ENCODE measurements at regions not wholly inside any gene's neighbourhood (a gene's known extent, or its start where the extent isn't known, plus 50 kb on each side); places are given as distances from the start of the nearest gene placed in this dataset.

DNA sequence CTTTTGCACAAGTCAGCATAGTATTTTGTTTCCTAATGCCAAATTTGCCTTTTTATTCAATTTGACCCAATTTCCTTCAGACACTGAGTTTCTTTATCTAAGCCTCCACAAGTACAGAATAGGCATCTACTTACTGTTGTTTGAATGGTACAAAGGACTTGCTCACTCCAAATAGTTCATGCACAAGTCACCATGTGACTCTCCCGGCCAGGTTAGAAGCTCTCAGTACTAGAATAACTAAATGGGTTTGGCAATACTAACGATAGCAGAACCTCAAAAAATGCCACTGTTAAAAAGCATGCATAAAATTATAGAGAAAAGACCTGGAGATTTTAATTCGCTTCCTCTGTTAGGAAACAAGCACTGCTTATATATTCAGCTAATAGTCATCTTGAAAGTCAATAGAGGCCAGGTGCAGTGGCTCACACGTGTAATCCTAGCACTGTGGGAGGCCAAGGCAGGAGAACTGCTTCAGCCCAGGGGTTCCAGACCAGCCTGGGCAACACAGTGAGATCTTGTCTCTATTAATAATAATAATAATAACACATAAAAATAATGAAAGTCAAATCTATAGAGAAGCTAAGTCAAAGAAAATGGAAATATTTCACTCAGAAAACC, 335.8 kb upstream of the MBL2 start:
- TF ChIP-seq, protein P1, sequence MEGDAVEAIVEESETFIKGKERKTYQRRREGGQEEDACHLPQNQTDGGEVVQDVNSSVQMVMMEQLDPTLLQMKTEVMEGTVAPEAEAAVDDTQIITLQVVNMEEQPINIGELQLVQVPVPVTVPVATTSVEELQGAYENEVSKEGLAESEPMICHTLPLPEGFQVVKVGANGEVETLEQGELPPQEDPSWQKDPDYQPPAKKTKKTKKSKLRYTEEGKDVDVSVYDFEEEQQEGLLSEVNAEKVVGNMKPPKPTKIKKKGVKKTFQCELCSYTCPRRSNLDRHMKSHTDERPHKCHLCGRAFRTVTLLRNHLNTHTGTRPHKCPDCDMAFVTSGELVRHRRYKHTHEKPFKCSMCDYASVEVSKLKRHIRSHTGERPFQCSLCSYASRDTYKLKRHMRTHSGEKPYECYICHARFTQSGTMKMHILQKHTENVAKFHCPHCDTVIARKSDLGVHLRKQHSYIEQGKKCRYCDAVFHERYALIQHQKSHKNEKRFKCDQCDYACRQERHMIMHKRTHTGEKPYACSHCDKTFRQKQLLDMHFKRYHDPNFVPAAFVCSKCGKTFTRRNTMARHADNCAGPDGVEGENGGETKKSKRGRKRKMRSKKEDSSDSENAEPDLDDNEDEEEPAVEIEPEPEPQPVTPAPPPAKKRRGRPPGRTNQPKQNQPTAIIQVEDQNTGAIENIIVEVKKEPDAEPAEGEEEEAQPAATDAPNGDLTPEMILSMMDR (IDR thresholded peaks at IDR 0.05) = no peak
- no peak for TF ChIP-seq POLR2A (IDR thresholded peaks at IDR 0.05)
- Histone ChIP-seq H3K4me3 (no peak overlapping the region), H3K27me3 (no peaks in the 10 kb centered on the region), H3K4me1 (no peaks in the 10 kb centered on the region), H3K36me3 (no peaks in the 10 kb centered on the region), H3K9me3 (no peaks in the 10 kb centered on the region), H3K27ac (no peak overlapping the region)
- no peak for DNase-seq
- intact Hi-C loops (cut with DNase I) = no loop called here
- WGBS, 2 donors = 64 to 69% methylated on average over 4 of the region's 4 CpGs

DNA sequence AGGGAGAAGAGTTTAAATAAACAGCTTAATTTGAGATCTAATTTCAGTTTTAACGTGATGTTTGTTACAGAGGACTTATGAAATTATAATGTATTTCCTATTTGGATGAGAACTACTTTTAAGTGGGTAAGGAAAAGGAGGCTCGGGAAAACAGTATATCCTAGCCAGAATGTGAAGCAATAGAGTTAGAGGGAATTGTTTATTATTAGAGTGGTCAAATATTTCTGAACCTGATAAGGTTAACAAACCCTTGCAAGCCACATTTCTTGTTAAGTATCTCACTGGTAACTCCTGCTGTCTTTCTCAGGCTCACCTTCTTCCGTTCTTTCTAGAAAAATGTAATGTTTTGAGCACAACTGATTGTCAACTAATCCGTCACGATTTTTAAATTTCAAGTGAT, 335.1 kb upstream of the MBL2 start:
- no peak overlapping the region for H3K4me3 ChIP-seq
- H3K27ac ChIP-seq = no peak overlapping the region
- WGBS, 2 donors = 70 to 74% methylated on average over 5 of the region's 5 CpGs
- TF ChIP-seq POLR2A (IDR thresholded peaks at IDR 0.05) = no peak
- TF ChIP-seq, protein P1 (IDR thresholded peaks at IDR 0.05) = no peak
- no peaks in the 10 kb centered on the region for H3K4me1 ChIP-seq
- H3K36me3 ChIP-seq = no peaks in the 10 kb centered on the region
- no peaks in the 10 kb centered on the region for H3K27me3 ChIP-seq
- H3K9me3 ChIP-seq = no peaks in the 10 kb centered on the region
- DNase-seq = no peak
- intact Hi-C loops (cut with DNase I) = no loop called here

DNA sequence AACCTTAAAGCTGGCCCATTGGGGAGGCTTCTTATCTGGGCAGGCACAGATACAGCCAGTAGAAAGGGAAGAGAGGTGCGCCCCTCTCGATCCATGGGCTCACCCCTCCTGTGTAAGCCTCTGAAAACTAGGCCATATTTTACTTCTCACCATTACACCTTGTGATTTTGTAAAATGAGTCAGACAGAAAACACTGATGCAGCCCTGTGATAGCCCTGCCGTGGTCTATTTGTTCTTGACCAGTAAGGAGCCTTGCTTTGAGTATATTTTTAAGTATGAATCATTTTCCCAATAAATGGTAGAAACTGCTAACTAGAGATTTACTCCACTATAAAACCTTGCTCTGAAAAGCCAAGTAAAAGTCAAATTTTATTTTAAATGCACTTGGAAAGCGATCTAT, 329.8 kb upstream of the MBL2 start:
- intact Hi-C loops (cut with DNase I) = no loop called here
- no peak overlapping the region for H3K4me3 ChIP-seq
- TF ChIP-seq, protein P1 (IDR thresholded peaks at IDR 0.05) = no peak
- no peak for TF ChIP-seq POLR2A (IDR thresholded peaks at IDR 0.05)
- H3K27me3 ChIP-seq = no peaks in the 10 kb centered on the region
- WGBS, 2 donors = 74 to 76% methylated on average over 4 of the region's 4 CpGs
- no peaks in the 10 kb centered on the region for H3K9me3 ChIP-seq
- DNase-seq = no peak
- H3K36me3 ChIP-seq = no peaks in the 10 kb centered on the region
- no peaks in the 10 kb centered on the region for H3K4me1 ChIP-seq
- no peak overlapping the region for H3K27ac ChIP-seq

- Histone ChIP-seq H3K9me3 (no peaks in the 10 kb centered on the region), H3K27ac (no peak overlapping the region), H3K4me1 (no peaks in the 10 kb centered on the region), H3K27me3 (no peaks in the 10 kb centered on the region), H3K36me3 (no peaks in the 10 kb centered on the region), H3K4me3 (no peak overlapping the region)
- intact Hi-C loops (cut with DNase I) = no loop called here
- no peak for TF ChIP-seq POLR2A (IDR thresholded peaks at IDR 0.05)
- TF ChIP-seq, protein P1 (IDR thresholded peaks at IDR 0.05) = no peak
- DNase-seq = no peak
- 60 to 76% methylated on average over 2 of the region's 2 CpGs for WGBS, 2 donors
These were observed 321.3 kb upstream of the MBL2 start for GRCh38 chr10:53093878-53094277.

GRCh38 chr10:53091574-53091973, 319.0 kb upstream of the MBL2 start:
- no peak for DNase-seq
- Histone ChIP-seq H3K4me1 (no peaks in the 10 kb centered on the region), H3K9me3 (peaks cover 0 to 5% (median 0%) of the 10 kb centered on the region in 3 donors), H3K36me3 (no peaks in the 10 kb centered on the region), H3K27ac (no peak overlapping the region), H3K27me3 (no peaks in the 10 kb centered on the region), H3K4me3 (no peak overlapping the region)
- 65 to 68% methylated on average over 4 of the region's 4 CpGs for WGBS, 2 donors
- TF ChIP-seq, protein P1 (IDR thresholded peaks at IDR 0.05) = no peak
- TF ChIP-seq POLR2A (IDR thresholded peaks at IDR 0.05) = no peak
- intact Hi-C loops (cut with DNase I) = no loop called here

All from esophagus squamous epithelium (tissue), 5 donors.